Hepatocyte (in vitro differentiated cells): ENCODE measurements at regions not wholly inside any gene's neighbourhood (a gene's known extent, or its start where the extent isn't known, plus 50 kb on each side); places are given as distances from the start of the nearest gene placed in this dataset.

ENCODE experiments used
- DNase-seq: peaks from one replicate; pipeline ENCODE4 v3.0.0-alpha.2; 2016; ENCODE audit warnings: low spot score
- H2AFZ ChIP-seq: fragments of 200-600 bp; sonication (generic); 2 replicates; pipeline ENCODE4 v1.6.0; 2016; ENCODE audit warnings: antibody characterized with exemption, mild to moderate bottlenecking
- H3K27ac ChIP-seq: fragments of 200-600 bp; sonication (generic); 2 replicates; pipeline ENCODE4 v1.5.1; 2016; ENCODE audit warnings: mild to moderate bottlenecking
- H3K27me3 ChIP-seq: fragments of 200-600 bp; sonication (generic); 2 replicates; pipeline ENCODE4 v1.6.1; 2016
- H3K36me3 ChIP-seq: fragments of 200-600 bp; sonication (generic); replicated peaks from 2 replicates; pipeline ENCODE4 v1.5.1; 2016; ENCODE audit warnings: low read depth; ENCODE audit not compliant: insufficient read depth
- H3K4me1 ChIP-seq: fragments of 200-600 bp; sonication (generic); 2 replicates; pipeline ENCODE4 v1.5.1; 2016; ENCODE audit warnings: mild to moderate bottlenecking, moderate library complexity; ENCODE audit not compliant: insufficient read depth
- H3K4me2 ChIP-seq: fragments of 200-600 bp; sonication (generic); 2 replicates; pipeline ENCODE4 v1.6.0; 2016
- H3K4me3 ChIP-seq: fragments of 200-600 bp; sonication (generic); 2 replicates; pipeline ENCODE4 v1.5.1; 2016; ENCODE audit warnings: mild to moderate bottlenecking
- H3K79me2 ChIP-seq: fragments of 200-600 bp; sonication (generic); 2 replicates; pipeline ENCODE4 v1.6.0; 2017; ENCODE audit warnings: mild to moderate bottlenecking
- H3K9me2 ChIP-seq: fragments of 200-600 bp; sonication (generic); replicated peaks from 2 replicates; pipeline ENCODE4 v1.6.0; 2017; ENCODE audit warnings: mild to moderate bottlenecking; ENCODE audit not compliant: insufficient read depth
- H3K9me3 ChIP-seq: fragments of 200-600 bp; sonication (generic); 2 replicates; pipeline ENCODE4 v1.5.1; 2016; ENCODE audit warnings: low read depth, mild to moderate bottlenecking
- H4K20me1 ChIP-seq: fragments of 200-600 bp; sonication (generic); 2 replicates; pipeline ENCODE4 v1.6.0; 2016; ENCODE audit warnings: mild to moderate bottlenecking; ENCODE audit not compliant: insufficient read depth, poor library complexity, severe bottlenecking
- EZH2 ChIP-seq: fragments of 200-600 bp; sonication (generic); IDR thresholded peaks from 2 replicates; pipeline ENCODE4 v1.6.1; 2016; ENCODE audit warnings: antibody characterized with exemption, mild to moderate bottlenecking, borderline replicate concordance
- EZH2phosphoT487 ChIP-seq: fragments of 200-600 bp; sonication (generic); IDR thresholded peaks from one replicate; pipeline ENCODE4 v1.6.1; 2018; ENCODE audit warnings: antibody characterized with exemption, mild to moderate bottlenecking, low read depth, moderate library complexity; ENCODE audit not compliant: unreplicated experiment, severe bottlenecking
- WGBS: methylation state at CpG from one replicate; pipeline ENCODE4 v1.1.6; 2016; ENCODE audit warnings: low lambda C conversion rate; ENCODE audit errors: missing lambda C conversion rate; 5-methylcytosine and 5-hydroxymethylcytosine counted together
- TF ChIP-seq, protein P1 (sequence below): fragments of 200-600 bp; sonication (generic); IDR thresholded peaks from 2 replicates; pipeline ENCODE4 v1.5.1; 2016; ENCODE audit warnings: antibody characterized with exemption, mild to moderate bottlenecking; ENCODE audit not compliant: poor library complexity

DNA sequence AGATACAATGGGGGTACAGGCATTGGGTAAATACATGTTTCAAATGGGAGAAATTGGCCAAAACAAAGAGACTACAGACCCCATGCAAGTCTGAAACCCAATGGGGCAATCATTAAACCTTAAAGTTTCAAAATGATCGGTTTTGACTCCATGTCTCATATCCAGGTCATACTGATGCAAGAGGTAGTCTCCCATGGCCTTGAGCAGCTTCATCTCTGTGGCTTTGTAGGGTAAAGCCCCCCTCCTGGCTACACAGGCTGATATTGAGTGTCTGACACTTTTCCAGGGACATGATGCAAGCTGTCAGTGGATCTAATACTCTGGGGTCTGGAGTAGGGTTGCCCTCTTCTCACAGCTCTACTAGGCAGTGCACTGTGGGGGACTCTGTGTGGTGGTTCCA lies 286.1 kb downstream of the LRRIQ3 start:
- Histone ChIP-seq H2AFZ (no peak overlapping the region), H3K4me3 (no peak overlapping the region), H3K27ac (no peak overlapping the region), H3K4me1 (no peaks in the 10 kb centered on the region), H4K20me1 (no peaks in the 10 kb centered on the region), H3K4me2 (no peak overlapping the region), H3K36me3 (no peaks in the 10 kb centered on the region), H3K9me3 (no peaks in the 10 kb centered on the region), H3K9me2 (no peaks in the 10 kb centered on the region), H3K27me3 (no peaks in the 10 kb centered on the region), H3K79me2 (no peaks in the 10 kb centered on the region)
- no peak for DNase-seq
- 100% methylated on average over 1 of the region's 1 CpG for WGBS
- TF ChIP-seq EZH2phosphoT487 (no peak), EZH2 (no peak)
- TF ChIP-seq, protein P1, sequence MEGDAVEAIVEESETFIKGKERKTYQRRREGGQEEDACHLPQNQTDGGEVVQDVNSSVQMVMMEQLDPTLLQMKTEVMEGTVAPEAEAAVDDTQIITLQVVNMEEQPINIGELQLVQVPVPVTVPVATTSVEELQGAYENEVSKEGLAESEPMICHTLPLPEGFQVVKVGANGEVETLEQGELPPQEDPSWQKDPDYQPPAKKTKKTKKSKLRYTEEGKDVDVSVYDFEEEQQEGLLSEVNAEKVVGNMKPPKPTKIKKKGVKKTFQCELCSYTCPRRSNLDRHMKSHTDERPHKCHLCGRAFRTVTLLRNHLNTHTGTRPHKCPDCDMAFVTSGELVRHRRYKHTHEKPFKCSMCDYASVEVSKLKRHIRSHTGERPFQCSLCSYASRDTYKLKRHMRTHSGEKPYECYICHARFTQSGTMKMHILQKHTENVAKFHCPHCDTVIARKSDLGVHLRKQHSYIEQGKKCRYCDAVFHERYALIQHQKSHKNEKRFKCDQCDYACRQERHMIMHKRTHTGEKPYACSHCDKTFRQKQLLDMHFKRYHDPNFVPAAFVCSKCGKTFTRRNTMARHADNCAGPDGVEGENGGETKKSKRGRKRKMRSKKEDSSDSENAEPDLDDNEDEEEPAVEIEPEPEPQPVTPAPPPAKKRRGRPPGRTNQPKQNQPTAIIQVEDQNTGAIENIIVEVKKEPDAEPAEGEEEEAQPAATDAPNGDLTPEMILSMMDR: no peak

DNA sequence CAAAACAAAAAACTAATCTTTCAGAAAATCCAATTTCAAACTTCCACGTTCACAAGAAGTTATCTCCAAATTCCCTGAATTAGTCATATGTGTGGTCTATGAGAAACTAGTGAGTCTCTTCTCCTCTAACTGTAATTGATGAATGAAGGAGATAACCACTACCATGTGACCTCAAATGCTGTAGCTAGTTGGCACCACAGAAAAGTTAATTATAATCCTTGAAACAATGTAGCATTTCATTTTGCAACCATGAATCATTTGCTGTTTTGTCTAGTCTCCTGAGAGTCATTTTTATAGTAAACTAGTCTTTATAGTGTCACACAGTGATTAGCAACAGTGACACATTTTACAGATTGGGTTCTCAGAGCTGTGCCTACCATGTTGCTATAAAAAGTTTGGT lies 287.5 kb downstream of the LRRIQ3 start:
- H4K20me1 ChIP-seq: no peaks in the 10 kb centered on the region
- no peak overlapping the region for H2AFZ ChIP-seq
- no peaks in the 10 kb centered on the region for H3K79me2 ChIP-seq
- TF ChIP-seq, protein P1: no peak
- TF ChIP-seq EZH2: no peak
- H3K27me3 ChIP-seq: no peaks in the 10 kb centered on the region
- no peaks in the 10 kb centered on the region for H3K4me1 ChIP-seq
- no peak overlapping the region for H3K4me3 ChIP-seq
- WGBS: 79% methylated on average over 1 of the region's 1 CpG
- no peaks in the 10 kb centered on the region for H3K9me3 ChIP-seq
- no peaks in the 10 kb centered on the region for H3K36me3 ChIP-seq
- H3K4me2 ChIP-seq: no peak overlapping the region
- H3K9me2 ChIP-seq: no peaks in the 10 kb centered on the region
- no peak for DNase-seq
- no peak overlapping the region for H3K27ac ChIP-seq

DNA sequence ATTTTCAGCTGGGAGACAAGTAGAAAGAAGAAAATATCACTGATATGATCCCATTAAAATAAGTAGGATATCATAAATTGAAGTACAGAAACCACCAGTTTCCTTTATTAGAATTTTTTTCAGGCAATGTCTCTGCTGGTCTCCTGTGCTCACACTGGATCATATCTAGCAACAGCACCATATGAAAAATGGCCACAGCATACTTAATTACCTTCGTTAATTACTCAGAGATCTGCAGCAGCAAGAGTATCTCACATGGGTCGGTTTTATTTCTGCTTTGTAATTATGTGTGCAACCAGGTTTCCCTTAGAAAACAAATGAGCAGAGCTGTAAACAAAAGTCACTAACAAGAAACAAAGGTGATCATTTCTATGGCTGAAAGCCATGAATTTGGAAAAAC lies 287.9 kb downstream of the LRRIQ3 start:
- TF ChIP-seq EZH2phosphoT487: no peak
- TF ChIP-seq EZH2: no peak
- TF ChIP-seq, protein P1: no peak
- Histone ChIP-seq H4K20me1 (no peaks in the 10 kb centered on the region), H3K79me2 (no peaks in the 10 kb centered on the region), H3K27ac (no peak overlapping the region), H3K4me1 (no peaks in the 10 kb centered on the region), H3K36me3 (no peaks in the 10 kb centered on the region), H3K4me3 (no peak overlapping the region), H3K9me2 (no peaks in the 10 kb centered on the region), H2AFZ (no peak overlapping the region), H3K27me3 (no peaks in the 10 kb centered on the region), H3K9me3 (no peaks in the 10 kb centered on the region), H3K4me2 (no peak overlapping the region)
- no peak for DNase-seq
- WGBS: 87% methylated on average over 2 of the region's 2 CpGs

DNA sequence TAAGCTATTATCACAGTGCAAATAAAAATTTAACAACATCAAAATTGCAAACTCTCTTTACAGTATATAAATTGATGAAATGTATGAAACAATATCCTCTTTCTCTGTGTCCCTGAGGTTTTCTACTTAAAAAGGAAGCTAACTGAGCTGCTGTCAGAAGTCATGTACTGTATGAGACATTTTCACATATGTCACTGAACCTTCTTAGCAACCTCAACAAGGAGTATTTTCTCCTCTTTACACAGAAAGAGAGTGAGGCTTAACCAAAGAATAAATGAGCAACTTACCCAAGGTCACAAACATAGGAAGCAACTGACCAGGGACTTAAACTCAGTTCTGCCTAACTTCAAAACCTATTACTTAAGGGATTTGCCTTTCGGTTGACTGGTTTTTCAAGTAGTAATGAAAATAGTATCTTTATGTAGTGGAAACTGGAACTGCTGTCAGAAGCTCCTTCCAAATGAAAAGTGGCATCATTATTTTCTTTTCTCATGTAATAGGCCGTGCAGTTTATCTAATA lies 288.9 kb downstream of the LRRIQ3 start:
- DNase-seq: no peak
- H3K27ac ChIP-seq: no peak overlapping the region
- no peak overlapping the region for H2AFZ ChIP-seq
- TF ChIP-seq EZH2phosphoT487 (no peak), EZH2 (no peak)
- TF ChIP-seq, protein P1: no peak
- no peaks in the 10 kb centered on the region for H3K9me3 ChIP-seq
- H3K27me3 ChIP-seq: no peaks in the 10 kb centered on the region
- no peaks in the 10 kb centered on the region for H3K9me2 ChIP-seq
- WGBS: 80% methylated on average over 2 of the region's 2 CpGs
- no peaks in the 10 kb centered on the region for H3K36me3 ChIP-seq
- H3K79me2 ChIP-seq: no peaks in the 10 kb centered on the region
- H4K20me1 ChIP-seq: no peaks in the 10 kb centered on the region
- no peak overlapping the region for H3K4me3 ChIP-seq
- no peaks in the 10 kb centered on the region for H3K4me1 ChIP-seq
- H3K4me2 ChIP-seq: no peak overlapping the region
